IMR-90 (cell line): ENCODE measurements at regions not wholly inside any gene's neighbourhood (a gene's known extent, or its start where the extent isn't known, plus 50 kb on each side); places are given as distances from the start of the nearest gene placed in this dataset.

ENCODE experiments used
- ATAC-seq: fragments of 200-7000 bp; cut with Tn5 transposase; 2 replicates; pipeline ENCODE4 v1.9.1; 2020; ENCODE audit warnings: low read depth, mild to moderate bottlenecking, moderate library complexity
- BruUV-seq: library from RNA; stranded (reverse); fragments of 400-500 nt; replicated peaks from 2 replicates; lab custom pipeline; 2021; lab: Mats Ljungman, UMichigan
- CTCF ChIA-PET: fragments of 300-600 bp; formaldehyde crosslinking; extraction: SDS; loops from one replicate; lab custom pipeline; 2021; ENCODE audit warnings: antibody characterized with exemption; lab: Yijun Ruan, JAX
- POLR2A ChIA-PET: fragments of 300-600 bp; sonication (Branson Sonifier 250); formaldehyde crosslinking; loops from one replicate; lab custom pipeline; 2022; ENCODE audit warnings: antibody characterized with exemption; ENCODE audit not compliant: unreplicated experiment; lab: Charles Lee
- DNase-seq: peaks from one replicate; pipeline ENCODE4 v3.0.0; 2013
- H2AFZ ChIP-seq: replicated peaks from 2 replicates; pipeline ENCODE3; 2013; ENCODE audit warnings: low read length, mild to moderate bottlenecking; ENCODE audit not compliant: poor library complexity
- H2AK5ac ChIP-seq: 2 replicates; pipeline ENCODE4 v1.6.1; 2013; ENCODE audit warnings: low read depth, low read length, inconsistent platforms
- H2AK9ac ChIP-seq: replicated peaks from 2 replicates; pipeline ENCODE3; 2013; ENCODE audit warnings: mild to moderate bottlenecking, low read depth, low read length, moderate library complexity; ENCODE audit not compliant: poor library complexity
- H2BK120ac ChIP-seq: 2 replicates; pipeline ENCODE4 v1.6.1; 2013; ENCODE audit warnings: low read depth, low read length, inconsistent platforms
- H2BK15ac ChIP-seq: 3 replicates; pipeline ENCODE4 v1.6.1; 2013; ENCODE audit warnings: low read depth, low read length, inconsistent platforms
- H2BK20ac ChIP-seq: 2 replicates; pipeline ENCODE4 v1.6.1; 2013; ENCODE audit warnings: low read depth, mild to moderate bottlenecking, inconsistent platforms, low read length, moderate library complexity
- H2BK5ac ChIP-seq: 2 replicates; pipeline ENCODE4 v1.6.1; 2013; ENCODE audit warnings: mild to moderate bottlenecking, low read depth, low read length, inconsistent platforms; ENCODE audit not compliant: poor library complexity, severe bottlenecking
- H3K14ac ChIP-seq: replicated peaks from 2 replicates; pipeline ENCODE4 v1.6.1; 2013; ENCODE audit warnings: low read depth, low read length, inconsistent platforms
- H3K18ac ChIP-seq: 2 replicates; pipeline ENCODE4 v1.6.1; 2013; ENCODE audit warnings: low read depth, low read length, control low read depth
- H3K23ac ChIP-seq: 2 replicates; pipeline ENCODE4 v1.6.1; 2013; ENCODE audit warnings: low read depth, low read length, inconsistent platforms
- H3K27ac ChIP-seq: 2 replicates; pipeline ENCODE4 v1.5.1; 2013; ENCODE audit warnings: mild to moderate bottlenecking, control low read depth, low read length; ENCODE audit not compliant: insufficient read depth
- H3K27me3 ChIP-seq: 2 replicates; pipeline ENCODE4 v1.6.1; 2013; ENCODE audit warnings: low read length; ENCODE audit not compliant: control insufficient read depth, insufficient read depth
- H3K36me3 ChIP-seq: 2 replicates; pipeline ENCODE4 v1.6.1; 2013; ENCODE audit warnings: low read length, mixed read lengths; ENCODE audit not compliant: control insufficient read depth, insufficient read depth
- H3K4ac ChIP-seq: 2 replicates; pipeline ENCODE4 v1.6.1; 2013; ENCODE audit warnings: low read depth, low read length, inconsistent platforms
- H3K4me1 ChIP-seq: 2 replicates; pipeline ENCODE4 v1.6.1; 2013; ENCODE audit warnings: low read length, mixed read lengths; ENCODE audit not compliant: control insufficient read depth, insufficient read depth
- H3K4me2 ChIP-seq: 2 replicates; pipeline ENCODE4 v1.6.1; 2013; ENCODE audit warnings: low read depth, mild to moderate bottlenecking, control low read depth, low read length, moderate library complexity
- H3K4me3 ChIP-seq: 2 replicates; pipeline ENCODE4 v1.5.1; 2013; ENCODE audit warnings: low read depth, mild to moderate bottlenecking, control low read depth, low read length, moderate library complexity; ENCODE audit not compliant: insufficient read depth
- H3K56ac ChIP-seq: 2 replicates; pipeline ENCODE4 v1.6.1; 2013; ENCODE audit warnings: low read length, inconsistent platforms; ENCODE audit not compliant: insufficient read depth; ENCODE audit errors: extremely low read depth
- H3K79me1 ChIP-seq, 2 experiments: 2 replicates each; pipeline ENCODE4 v1.6.1; 2013; ENCODE audit warnings: low read length in 2 of 2, inconsistent platforms in 1 of 2, low read depth in 1 of 2
- H3K9ac ChIP-seq: 2 replicates; pipeline ENCODE4 v1.6.1; 2013; ENCODE audit warnings: low read depth, low read length, control low read depth
- H3K9me1 ChIP-seq: 2 replicates; pipeline ENCODE4 v1.6.1; 2013; ENCODE audit warnings: low read length, inconsistent platforms; ENCODE audit not compliant: insufficient read depth
- H3K9me3 ChIP-seq: 2 replicates; pipeline ENCODE4 v1.6.1; 2013; ENCODE audit warnings: low read length; ENCODE audit not compliant: control insufficient read depth, insufficient read depth
- H4K20me1 ChIP-seq: 2 replicates; pipeline ENCODE4 v1.6.1; 2013; ENCODE audit warnings: low read length, inconsistent platforms; ENCODE audit not compliant: insufficient read depth
- H4K5ac ChIP-seq: 2 replicates; pipeline ENCODE4 v1.6.1; 2013; ENCODE audit warnings: mild to moderate bottlenecking, low read depth, low read length, control low read depth
- H4K8ac ChIP-seq, 2 experiments: 2 replicates each; pipeline ENCODE4 v1.6.1; 2013; ENCODE audit warnings: low read depth in 2 of 2, low read length in 2 of 2, control low read depth in 1 of 2, inconsistent platforms in 1 of 2
- H4K91ac ChIP-seq: 2 replicates; pipeline ENCODE4 v1.6.1; 2013; ENCODE audit warnings: low read depth, low read length, inconsistent platforms; ENCODE audit not compliant: insufficient read depth
- BHLHE40 ChIP-seq: fragments of 150-350 bp; IDR thresholded peaks from 2 replicates; pipeline ENCODE4 v1.6.1; 2016; ENCODE audit warnings: mild to moderate bottlenecking, low read depth, low read length
- CEBPB ChIP-seq: IDR thresholded peaks from 2 replicates; pipeline ENCODE4 v1.6.1; 2012; ENCODE audit warnings: low read depth, low read length, improper control_type of control experiment
- CHD1 ChIP-seq: IDR thresholded peaks from 2 replicates; pipeline ENCODE4 v1.6.1; 2012; ENCODE audit warnings: low read depth, low read length, improper control_type of control experiment
- CTCF ChIP-seq: conservative IDR thresholded peaks from 2 replicates; pipeline ENCODE4 v1.5.1; 2012; ENCODE audit warnings: mild to moderate bottlenecking, low read depth, low read length, improper control_type of control experiment
- ELK1 ChIP-seq: fragments of 150-350 bp; IDR thresholded peaks from 2 replicates; pipeline ENCODE4 v1.6.1; 2016; ENCODE audit warnings: low read depth, mild to moderate bottlenecking, low read length, moderate library complexity, borderline replicate concordance
- FOS ChIP-seq: fragments of 150-350 bp; IDR thresholded peaks from 2 replicates; pipeline ENCODE4 v1.6.1; 2016; ENCODE audit warnings: low read depth, low read length
- MAFK ChIP-seq: IDR thresholded peaks from 2 replicates; pipeline ENCODE4 v1.6.1; 2012; ENCODE audit warnings: low read depth, low read length, improper control_type of control experiment
- MAZ ChIP-seq: IDR thresholded peaks from 2 replicates; pipeline ENCODE4 v1.6.1; 2012; ENCODE audit warnings: low read depth, mild to moderate bottlenecking, low read length, improper control_type of control experiment, moderate library complexity, borderline replicate concordance
- MXI1 ChIP-seq: IDR thresholded peaks from 2 replicates; pipeline ENCODE4 v1.6.1; 2012; ENCODE audit warnings: low read depth, mild to moderate bottlenecking, low read length, moderate library complexity, borderline replicate concordance
- NFE2L2 ChIP-seq: fragments of 150-350 bp; IDR thresholded peaks from 2 replicates; pipeline ENCODE4 v1.6.1; 2016; ENCODE audit warnings: low read depth, mild to moderate bottlenecking, low read length
- POLR2A ChIP-seq: IDR thresholded peaks from 2 replicates; pipeline ENCODE4 v1.6.1; 2012; ENCODE audit warnings: mild to moderate bottlenecking, low read depth, low read length
- RAD21 ChIP-seq: IDR thresholded peaks from 2 replicates; pipeline ENCODE4 v1.6.1; 2012; ENCODE audit warnings: low read length, improper control_type of control experiment
- RCOR1 ChIP-seq: IDR thresholded peaks from 2 replicates; pipeline ENCODE4 v1.6.1; 2012; ENCODE audit warnings: mild to moderate bottlenecking, low read length, improper control_type of control experiment; ENCODE audit not compliant: insufficient replicate concordance
- RFX5 ChIP-seq: IDR thresholded peaks from 2 replicates; pipeline ENCODE4 v1.8.0; 2012; ENCODE audit warnings: low read depth, mild to moderate bottlenecking, low read length, moderate library complexity
- SMC3 ChIP-seq: fragments of 150-350 bp; IDR thresholded peaks from 2 replicates; pipeline ENCODE4 v1.6.1; 2016; ENCODE audit warnings: low read depth, mild to moderate bottlenecking, antibody characterized with exemption, low read length, moderate library complexity
- USF2 ChIP-seq: fragments of 150-350 bp; IDR thresholded peaks from 2 replicates; pipeline ENCODE4 v1.6.1; 2017; ENCODE audit warnings: mild to moderate bottlenecking, antibody characterized with exemption, low read length, low read depth
- WGBS, 2 experiments: methylation state at CpG; one replicate each; pipeline versions ENCODE4 v1.1.5 to v1.1.7; 2013; ENCODE audit warnings: missing lambda C conversion rate in 2 of 2; ENCODE audit not compliant: insufficient read length in 1 of 2; ENCODE audit errors: extremely low coverage in 2 of 2; 5-methylcytosine and 5-hydroxymethylcytosine counted together
- dilution Hi-C: fragments of 300-500 bp; cut with HindIII; formaldehyde crosslinking; loops from one replicate; pipeline ENCODE4 v1.14.3; 2018; ENCODE audit warnings: low sequenced_read_pairs; ENCODE audit not compliant: unreplicated experiment
- in situ Hi-C: fragments of 300-500 bp; cut with MboI; formaldehyde crosslinking; loops from 3 replicates; pipeline ENCODE4 v1.14.3; 2019; ENCODE audit warnings: low sequenced_read_pairs, inconsistent platforms, mixed read lengths
- intact Hi-C: fragments of 100-400 bp; cut with micrococcal nuclease; formaldehyde crosslinking; loops from 2 replicates; pipeline ENCODE4 v1.10.0; 2022

GRCh38 chr7:20076835-20077234, 140.3 kb downstream of the MACC1 start:
- no peak overlapping the region for H3K9ac ChIP-seq
- intact Hi-C loops (no loop called here), dilution Hi-C loops (no loop called here), in situ Hi-C loops (no loop called here)
- H4K91ac ChIP-seq = no peak overlapping the region
- no TSS peak for BruUV-seq
- H3K36me3 ChIP-seq = no peaks in the 10 kb centered on the region
- no peak overlapping the region for H3K4me3 ChIP-seq
- H3K14ac ChIP-seq = no peak overlapping the region
- H2AK5ac ChIP-seq = no peak overlapping the region
- H3K18ac ChIP-seq = no peak overlapping the region
- H3K9me1 ChIP-seq = no peaks in the 10 kb centered on the region
- no peak for TF ChIP-seq FOS
- TF ChIP-seq MXI1 = no peak
- TF ChIP-seq CEBPB = no peak
- TF ChIP-seq USF2 = no peak
- no peak for TF ChIP-seq CTCF
- no peak for TF ChIP-seq RFX5
- no peak for TF ChIP-seq MAZ
- TF ChIP-seq BHLHE40 = no peak
- TF ChIP-seq NFE2L2 = no peak
- no peak for TF ChIP-seq CHD1
- TF ChIP-seq ELK1 = no peak
- no peak for TF ChIP-seq SMC3
- no peak for TF ChIP-seq RAD21
- TF ChIP-seq MAFK = no peak
- TF ChIP-seq RCOR1 = no peak
- TF ChIP-seq POLR2A = no peak
- no peak overlapping the region for H3K23ac ChIP-seq
- no peaks in the 10 kb centered on the region for H3K4me1 ChIP-seq
- H2BK5ac ChIP-seq = no peak overlapping the region
- DNase-seq (no peak), ATAC-seq (no peak)
- H3K4ac ChIP-seq = no peak overlapping the region
- H3K79me1 ChIP-seq = no peaks in the 10 kb centered on the region
- H3K27ac ChIP-seq = no peak overlapping the region
- no peak overlapping the region for H3K56ac ChIP-seq
- no peaks in the 10 kb centered on the region for H4K20me1 ChIP-seq
- no peak overlapping the region for H2AFZ ChIP-seq
- H3K27me3 ChIP-seq = no peaks in the 10 kb centered on the region
- ChIA-PET POLR2A (no interaction called here), CTCF (no interaction called here)
- no peak overlapping the region for H3K4me2 ChIP-seq
- no peak overlapping the region for H4K8ac ChIP-seq
- H2AK9ac ChIP-seq = no peak overlapping the region
- H2BK15ac ChIP-seq = no peak overlapping the region
- no peak overlapping the region for H4K5ac ChIP-seq
- H3K9me3 ChIP-seq = no peaks in the 10 kb centered on the region
- no peak overlapping the region for H2BK120ac ChIP-seq
- no CpG with 5 or more reads among the region's 2 CpGs for WGBS, 2 experiments
- H2BK20ac ChIP-seq = no peak overlapping the region
